ACHN (cell line): ENCODE measurements at regions not wholly inside any gene's neighbourhood (a gene's known extent, or its start where the extent isn't known, plus 50 kb on each side); places are given as distances from the start of the nearest gene placed in this dataset.
"Not testable (repeated sequence)": the region's sequence is repeated elsewhere in the genome, so short reads cannot be mapped to it uniquely, and the experiment has no call there.

Experiments used
- DNase-seq: peaks from one replicate; pipeline ENCODE4 v3.0.0-alpha.2; 2015
- in situ Hi-C: cut with HindIII; loops from 2 replicates; pipeline ENCODE4 v1.10.0; 2017; ENCODE audit warnings: low sequenced_read_pairs, low pct_ligation_motif_present, low pct_unique_long_range_greater_than_20kb

DNA sequence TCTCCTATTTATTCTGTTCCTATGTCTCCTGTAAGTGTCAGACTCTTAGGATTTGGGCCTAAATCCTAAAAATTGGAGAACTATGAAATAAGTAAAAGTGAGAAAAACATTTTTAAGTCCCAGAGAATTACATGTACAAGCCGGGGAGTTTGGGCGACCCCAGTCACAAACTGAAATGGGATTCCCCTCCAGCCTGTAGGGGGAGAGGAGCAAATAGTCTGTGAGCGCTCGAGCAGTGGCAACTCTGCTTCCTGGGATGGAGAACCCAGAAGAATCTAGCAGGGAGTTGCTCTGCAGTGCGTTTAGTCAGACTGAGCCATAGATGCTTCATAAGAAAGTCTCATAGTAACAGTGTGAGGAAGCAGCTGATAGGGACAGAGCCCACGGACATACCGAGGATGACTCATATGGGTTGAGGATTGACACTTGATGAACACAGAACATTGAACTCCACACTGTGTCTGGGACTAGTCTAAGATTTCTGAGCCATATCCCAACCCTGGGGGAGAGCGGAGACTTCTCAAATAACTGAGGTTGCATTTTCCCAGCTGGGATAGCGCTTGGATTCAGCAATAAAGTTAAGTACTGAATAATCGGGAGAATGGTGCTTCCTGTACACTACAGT, 437.2 kb downstream of the BCKDHB start:
- DNase-seq: no peak

DNA sequence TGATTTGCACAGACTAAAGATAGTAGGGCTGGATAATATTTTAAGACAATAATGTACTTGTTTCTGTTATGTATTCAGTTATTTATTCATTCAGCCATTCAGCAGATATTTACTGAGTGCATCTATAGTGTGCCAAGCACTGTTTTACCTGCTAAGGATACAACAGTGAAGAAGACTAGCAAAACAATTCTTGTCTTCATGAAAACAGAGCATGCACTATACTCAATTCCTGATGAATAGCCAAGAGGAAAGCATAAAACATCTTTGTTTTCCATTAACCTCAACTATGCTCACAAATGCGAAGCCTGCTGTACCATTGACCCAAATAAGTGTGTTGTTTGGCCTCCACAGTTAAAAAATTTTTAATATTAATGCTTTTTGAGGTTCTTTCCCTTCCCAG, 436.7 kb downstream of the BCKDHB start:
- in situ Hi-C loops: no loop called here
- DNase-seq: no peak

More for the DNA sequence above, 437.2 kb downstream of the BCKDHB start:
- in situ Hi-C loops: no loop called here

GRCh38 chr6:80541886-80542285, 435.4 kb downstream of the BCKDHB start:
- in situ Hi-C loops: no loop called here
- DNase-seq: no peak

GRCh38 chr6:80541181-80541580, 434.7 kb downstream of the BCKDHB start:
- peak; percentile 36 for DNase-seq
- in situ Hi-C loops: no loop called here

- DNase-seq: no peak
- in situ Hi-C loops: no loop called here
Measured at GRCh38 chr6:80540700-80541099, 434.2 kb downstream of the BCKDHB start.

GRCh38 chr6:80537118-80537972, 430.9 kb downstream of the BCKDHB start:
- no peak for DNase-seq
- in situ Hi-C loops: no loop called here

- peak; percentile 8 for DNase-seq
- in situ Hi-C loops: no loop called here
Measured at GRCh38 chr6:80535914-80536565, 429.6 kb downstream of the BCKDHB start.

GRCh38 chr6:80531681-80532619, 425.5 kb downstream of the BCKDHB start:
- no peak for DNase-seq
- in situ Hi-C loops: no loop called here

GRCh38 chr6:80530103-80530502, 423.6 kb downstream of the BCKDHB start:
- in situ Hi-C loops: no loop called here
- DNase-seq: no peak

DNA sequence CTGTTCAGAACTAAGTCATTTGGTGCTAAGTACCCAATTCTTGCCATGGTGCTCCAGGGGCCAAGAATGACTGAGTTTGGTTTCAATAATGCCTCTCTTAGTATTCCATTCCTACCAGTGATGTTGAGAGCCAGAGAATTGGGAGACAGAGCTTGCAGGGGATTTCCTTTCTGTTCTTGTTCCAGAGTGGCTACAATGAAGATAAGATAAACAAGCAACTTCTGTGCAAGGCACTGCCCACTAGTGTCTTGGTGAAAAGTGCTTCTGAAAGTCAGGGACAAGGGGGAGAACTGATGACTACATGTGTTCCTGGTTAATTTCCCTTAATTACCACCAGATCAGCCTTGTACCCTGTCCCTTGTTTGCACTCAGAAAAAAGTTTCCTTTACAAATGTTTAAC, 421.6 kb downstream of the BCKDHB start:
- in situ Hi-C loops: no loop called here
- no peak for DNase-seq

- in situ Hi-C loops: no loop called here
- DNase-seq: no peak
Measured at GRCh38 chr6:80527552-80528052, 421.1 kb downstream of the BCKDHB start.

- in situ Hi-C loops: no loop called here
- no peak for DNase-seq
Measured at GRCh38 chr6:80523531-80523997, 417.1 kb downstream of the BCKDHB start.

GRCh38 chr6:80523010-80523409, 416.5 kb downstream of the BCKDHB start:
- DNase-seq: no peak
- in situ Hi-C loops: no loop called here

GRCh38 chr6:80522576-80522975, 416.1 kb downstream of the BCKDHB start:
- in situ Hi-C loops: no loop called here
- no peak for DNase-seq

- in situ Hi-C loops: no loop called here
- DNase-seq: no peak
Measured at GRCh38 chr6:80519811-80520594, 413.5 kb downstream of the BCKDHB start.

- no peak for DNase-seq
- in situ Hi-C loops: no loop called here
Measured at GRCh38 chr6:80517525-80517924, 411.1 kb downstream of the BCKDHB start.

DNA sequence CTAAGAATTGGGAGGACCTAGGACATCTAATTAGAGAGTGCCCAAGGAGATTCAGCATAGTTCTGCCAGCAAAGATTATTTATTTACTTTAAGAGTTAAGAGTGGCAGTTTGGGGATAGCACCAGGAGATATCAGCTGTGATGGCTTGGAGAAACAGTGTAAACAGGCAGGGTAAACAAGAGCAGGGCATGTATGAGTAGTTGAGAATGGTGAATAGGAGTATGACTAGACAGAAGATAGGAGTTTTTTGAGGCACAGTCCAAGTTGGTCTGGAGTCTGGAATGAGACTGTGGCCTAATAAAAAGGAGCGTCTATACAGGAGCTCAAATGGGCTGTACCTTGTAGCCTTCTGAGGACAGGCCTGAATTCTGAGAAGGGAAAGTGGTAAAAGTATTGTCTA, 404.1 kb downstream of the BCKDHB start:
- in situ Hi-C loops, DNase-seq: not testable (repeated sequence)
